NCI-H187 treated with DMSO at 0.1 percent for 48 hours (cell line): ENCODE measurements at regions not wholly inside any gene's neighbourhood (a gene's known extent, or its start where the extent isn't known, plus 50 kb on each side); places are given as distances from the start of the nearest gene placed in this dataset.

ENCODE experiments used
- DNase-seq: peaks from one replicate; lab custom pipeline; 2025; lab: John Stamatoyannopoulos, UW

GRCh38 chr3:162125790-162126189 lies 629.2 kb downstream of the OTOL1 start:
- no peak for DNase-seq

GRCh38 chr3:162130582-162130981 lies 634.0 kb downstream of the OTOL1 start:
- DNase-seq: no peak

GRCh38 chr3:162132981-162133380 lies 636.4 kb downstream of the OTOL1 start:
- no peak for DNase-seq

GRCh38 chr3:162134571-162134970 lies 638.0 kb downstream of the OTOL1 start:
- DNase-seq: no peak

- DNase-seq: no peak
These were observed 639.5 kb downstream of the OTOL1 start for GRCh38 chr3:162136136-162136535.

GRCh38 chr3:162138509-162138908 lies 641.9 kb downstream of the OTOL1 start:
- no peak for DNase-seq

GRCh38 chr3:162139841-162140240 lies 643.2 kb downstream of the OTOL1 start:
- DNase-seq: no peak

GRCh38 chr3:162141272-162141791 lies 644.7 kb downstream of the OTOL1 start:
- DNase-seq: no peak

- no peak for DNase-seq
These were observed 645.9 kb downstream of the OTOL1 start for GRCh38 chr3:162142511-162142910.

- no peak for DNase-seq
These were observed 646.6 kb downstream of the OTOL1 start for GRCh38 chr3:162143180-162143579.

- DNase-seq: no peak
These were observed 651.4 kb downstream of the OTOL1 start for GRCh38 chr3:162147996-162148395.

- DNase-seq: no peak
These were observed 654.2 kb downstream of the OTOL1 start for GRCh38 chr3:162150790-162151189.

- no peak for DNase-seq
These were observed 656.0 kb downstream of the OTOL1 start for GRCh38 chr3:162152636-162153035.

GRCh38 chr3:162161595-162161994 lies 665.0 kb downstream of the OTOL1 start:
- no peak for DNase-seq

GRCh38 chr3:162165346-162165745 lies 668.7 kb downstream of the OTOL1 start:
- no peak for DNase-seq

GRCh38 chr3:162166543-162166942 lies 669.9 kb downstream of the OTOL1 start:
- DNase-seq: no peak

GRCh38 chr3:162168715-162169114 lies 672.1 kb downstream of the OTOL1 start:
- DNase-seq: no peak

- no peak for DNase-seq
These were observed 674.0 kb downstream of the OTOL1 start for GRCh38 chr3:162170581-162170980.

GRCh38 chr3:162171970-162172369 lies 675.4 kb downstream of the OTOL1 start:
- no peak for DNase-seq

GRCh38 chr3:162175145-162175544 lies 678.5 kb downstream of the OTOL1 start:
- no peak for DNase-seq

GRCh38 chr3:162175878-162176277 lies 679.3 kb downstream of the OTOL1 start:
- DNase-seq: no peak

- DNase-seq: no peak
These were observed 686.8 kb downstream of the OTOL1 start for GRCh38 chr3:162183440-162183839.

GRCh38 chr3:162192340-162193029 lies 695.9 kb downstream of the OTOL1 start:
- no peak for DNase-seq
